K562 (cell line): ENCODE measurements at regions not wholly inside any gene's neighbourhood (a gene's known extent, or its start where the extent isn't known, plus 50 kb on each side); places are given as distances from the start of the nearest gene placed in this dataset.

Experiments
- ATAC-seq: fragments of 200-7000 bp; cut with Tn5 transposase; 3 replicates; pipeline ENCODE4 v1.9.1; 2020; ENCODE audit warnings: moderate library complexity
- BruUV-seq: library from RNA; stranded (reverse); fragments of 400-500 nt; replicated peaks from 2 replicates; lab custom pipeline; 2021; lab: Mats Ljungman, UMichigan
- CTCF ChIA-PET: fragments of 300-600 bp; formaldehyde crosslinking; extraction: SDS; loops from one replicate; lab custom pipeline; 2021; ENCODE audit warnings: low intra/inter-chr PET ratio; lab: Yijun Ruan, JAX
- POLR2A ChIA-PET: fragments of 300-600, 350-650 bp; sonication (Branson Sonifier 250); formaldehyde crosslinking; extraction: SDS; loops from one replicate; lab custom pipeline; 2021; ENCODE audit warnings: antibody characterized with exemption, inconsistent platforms; lab: Yijun Ruan, JAX
- DNase-seq, 4 experiments: peaks; one replicate each; pipeline versions ENCODE4 v3.0.0 to v3.0.0-alpha.2; 2011 to 2018; ENCODE audit warnings: low spot score in 3 of 4, mixed read lengths in 3 of 4; ENCODE audit errors: extremely low read depth in 1 of 4
- FAIRE-seq: peaks from 2 replicates; lab custom pipeline; 2011; peaks lifted over from hg19 to GRCh38; lab: Jason Lieb, UNC
- H2AFZ ChIP-seq: 2 replicates; pipeline ENCODE4 v1.6.0; 2011; ENCODE audit warnings: low read depth, low read length, control low read depth, inconsistent platforms
- H3K27ac ChIP-seq: fragments of 200-600 bp; 3 replicates; pipeline ENCODE4 v1.8.0; 2011; ENCODE audit warnings: low read depth, mild to moderate bottlenecking, control low read depth, inconsistent platforms, low read length, moderate library complexity, mixed read lengths; ENCODE audit errors: extremely low read depth
- H3K27me3 ChIP-seq, 2 experiments: fragments of 300-600 bp in 1 of 2; 2 replicates in 1 of 2; 3 replicates in 1 of 2; pipeline versions ENCODE4 v1.6.0 to v1.8.0; 2011; ENCODE audit warnings: inconsistent platforms in 2 of 2, low read length in 2 of 2, mild to moderate bottlenecking in 1 of 2, mixed read lengths in 1 of 2, moderate library complexity in 1 of 2; ENCODE audit not compliant: control insufficient read depth in 2 of 2, insufficient read depth in 2 of 2
- H3K36me3 ChIP-seq: fragments of 300-600 bp; 3 replicates; pipeline ENCODE4 v1.8.0; 2011; ENCODE audit warnings: mild to moderate bottlenecking, low read length, inconsistent platforms; ENCODE audit not compliant: control insufficient read depth, insufficient read depth
- H3K4me1 ChIP-seq, 2 experiments: fragments of 200-600 bp in 1 of 2; replicated peaks in 1 of 2; 2 replicates in 1 of 2; 3 replicates in 1 of 2; pipeline versions ENCODE4 v1.5.1 to v1.8.0; 2011; ENCODE audit warnings: inconsistent platforms in 2 of 2, low read length in 2 of 2, mild to moderate bottlenecking in 1 of 2, mixed read lengths in 1 of 2, moderate library complexity in 1 of 2; ENCODE audit not compliant: control insufficient read depth in 2 of 2, insufficient read depth in 2 of 2
- H3K4me2 ChIP-seq: 2 replicates; pipeline ENCODE4 v1.6.1; 2011; ENCODE audit warnings: low read length, control low read depth, inconsistent platforms, mixed read lengths; ENCODE audit not compliant: insufficient read depth
- H3K4me3 ChIP-seq: fragments of 200-600 bp; sonication (generic), shearing (Covaris generic); 2 replicates; pipeline ENCODE4 v1.5.1; 2016; ENCODE audit warnings: control low read depth, inconsistent platforms
- H3K79me2 ChIP-seq: fragments of 200-600 bp; 3 replicates; pipeline ENCODE4 v1.8.0; 2011; ENCODE audit warnings: low read length, inconsistent platforms; ENCODE audit not compliant: control insufficient read depth, insufficient read depth
- H3K9ac ChIP-seq, 2 experiments: 2 replicates each; pipeline versions ENCODE4 v1.6.0 to v1.6.1; 2011; ENCODE audit warnings: low read depth in 2 of 2, low read length in 2 of 2, control low read depth in 1 of 2, inconsistent platforms in 1 of 2, mild to moderate bottlenecking in 1 of 2, mixed read lengths in 1 of 2; ENCODE audit not compliant: insufficient read depth in 1 of 2
- H3K9me1 ChIP-seq: one replicate; pipeline ENCODE4 v1.6.0; 2011; ENCODE audit warnings: inconsistent platforms, mild to moderate bottlenecking, low read length, moderate library complexity; ENCODE audit not compliant: control insufficient read depth, insufficient read depth
- H3K9me3 ChIP-seq: replicated peaks from 2 replicates; pipeline ENCODE4 v1.5.1; 2011; ENCODE audit warnings: low read depth, low read length, inconsistent platforms; ENCODE audit not compliant: control insufficient read depth, insufficient read depth
- H4K20me1 ChIP-seq: replicated peaks from 2 replicates; pipeline ENCODE4 v1.6.1; 2011; ENCODE audit warnings: low read length, inconsistent platforms, mixed read lengths; ENCODE audit not compliant: control insufficient read depth, insufficient read depth
- BCOR ChIP-seq: fragments of 450-650 bp; IDR thresholded peaks from 2 replicates; pipeline ENCODE4 v1.6.1; 2016
- CBFB ChIP-seq: sonication (generic); formaldehyde crosslinking; IDR thresholded peaks from 2 replicates; pipeline ENCODE4 v1.4.0; 2020; ENCODE audit warnings: mild to moderate bottlenecking, missing genetic modification reagents
- FOS ChIP-seq: IDR thresholded peaks from 3 replicates; pipeline ENCODE4 v1.6.1; 2011; ENCODE audit not compliant: insufficient read length; ENCODE audit errors: extremely low read depth
- FOXJ3 ChIP-seq: sonication (generic); formaldehyde crosslinking; IDR thresholded peaks from 2 replicates; pipeline ENCODE4 v1.4.0; 2020; ENCODE audit warnings: mild to moderate bottlenecking, missing genetic modification reagents
- HSF4 ChIP-seq: fragments of 250-450 bp; sonication (Bioruptor Pico); IDR thresholded peaks from 2 replicates; pipeline ENCODE4 v2.1.2; 2022; ENCODE audit warnings: mild to moderate bottlenecking, moderate library complexity, borderline replicate concordance
- LARP7 ChIP-seq: fragments of 450-650 bp; IDR thresholded peaks from 2 replicates; pipeline ENCODE4 v1.6.1; 2016
- MYC ChIP-seq, 2 experiments: fragments of 250-450 bp in 1 of 2; sonication (Bioruptor Pico) in 1 of 2; IDR thresholded peaks; 2 replicates each; pipeline versions ENCODE4 v1.5.1 to v1.6.1; 2012 to 2021; ENCODE audit warnings: low read depth in 2 of 2, borderline replicate concordance in 1 of 2, improper control_type of control experiment in 1 of 2, low read length in 1 of 2, mild to moderate bottlenecking in 1 of 2, moderate library complexity in 1 of 2
- NFE2L1 ChIP-seq: fragments of 450-650 bp; IDR thresholded peaks from 2 replicates; pipeline ENCODE4 v1.6.1; 2016; ENCODE audit warnings: missing genetic modification characterization, low read depth, mild to moderate bottlenecking, missing compliant biosample characterization, moderate library complexity, borderline replicate concordance
- POLR2A ChIP-seq: fragments of 450-650 bp; conservative IDR thresholded peaks from 2 replicates; pipeline ENCODE4 v1.6.1; 2016
- TEAD4 ChIP-seq, 2 experiments: sonication (generic) in 1 of 2; formaldehyde crosslinking in 1 of 2; IDR thresholded peaks; 2 replicates each; pipeline versions ENCODE4 v1.6.1 to v1.8.0; 2012 to 2022; ENCODE audit warnings: borderline replicate concordance in 1 of 2, inconsistent platforms in 1 of 2, low read length in 1 of 2, mild to moderate bottlenecking in 1 of 2, missing genetic modification reagents in 1 of 2
- ZNF174 ChIP-seq: fragments of 250-450 bp; sonication (Bioruptor Pico); IDR thresholded peaks from 2 replicates; pipeline ENCODE4 v1.4.0; 2020; ENCODE audit warnings: mild to moderate bottlenecking
- ZNF764 ChIP-seq: fragments of 250-450 bp; sonication (Bioruptor Pico); IDR thresholded peaks from 2 replicates; pipeline ENCODE4 v1.4.0; 2020; ENCODE audit warnings: low read depth, mild to moderate bottlenecking, moderate library complexity
- in situ Hi-C: fragments of 300-500 bp; cut with MboI; formaldehyde crosslinking; loops from 4 replicates; pipeline ENCODE4 v1.15.0; 2018; ENCODE audit warnings: inconsistent platforms, mixed read lengths
- intact Hi-C: fragments of 100-400 bp; cut with micrococcal nuclease; formaldehyde crosslinking; loops from 2 replicates; pipeline ENCODE4 v1.14.2; 2022
- TF ChIP-seq, protein P1 (sequence below): fragments of 450-650 bp; formaldehyde crosslinking; IDR thresholded peaks from 2 replicates; pipeline ENCODE4 v1.4.0; 2022; ENCODE audit warnings: mild to moderate bottlenecking, moderate library complexity
- TF ChIP-seq, protein P2 (sequence below): fragments of 250-450 bp; sonication (Bioruptor Pico); IDR thresholded peaks from 2 replicates; pipeline ENCODE4 v1.4.0; 2020; ENCODE audit warnings: mild to moderate bottlenecking, moderate library complexity
- TF ChIP-seq, protein P3 (sequence below): fragments of 450-650 bp; IDR thresholded peaks from one replicate; pipeline ENCODE4 v1.6.1; 2018; ENCODE audit warnings: mild to moderate bottlenecking, moderate library complexity; ENCODE audit not compliant: partially characterized antibody

DNA sequence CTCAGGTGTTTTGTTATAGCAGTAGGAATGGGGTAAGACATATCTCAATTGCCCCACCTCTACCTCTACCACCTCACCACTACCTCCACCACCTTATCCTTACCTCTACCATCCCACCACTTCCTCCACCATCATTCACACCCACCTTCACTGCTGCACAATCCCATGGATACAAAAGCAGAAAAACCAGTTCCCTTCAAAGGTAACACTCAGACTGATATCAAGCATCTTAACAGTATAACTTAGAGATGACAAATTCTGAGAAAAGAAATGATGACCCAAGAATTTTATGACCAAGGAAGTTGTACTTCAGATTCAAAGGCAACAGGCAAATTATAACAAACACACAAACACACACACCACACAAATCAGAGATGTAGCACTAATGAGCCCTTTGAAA lies 189.4 kb downstream of the NUAK1 start:
- in situ Hi-C loops, result no loop called here
- CTCF ChIA-PET, result no interaction called here

More for the DNA sequence above, 189.4 kb downstream of the NUAK1 start:
- H3K27ac ChIP-seq, result no peak overlapping the region
- H3K9me3 ChIP-seq, result no peaks in the 10 kb centered on the region
- BruUV-seq, result no TSS peak
- H3K79me2 ChIP-seq, result no peaks in the 10 kb centered on the region
- intact Hi-C loops, result loop anchor here (10.0 kb wide), 1 partner anchor 185 kb away; the partner anchor contains the start of gene NUAK1
- TF ChIP-seq, protein P1, sequence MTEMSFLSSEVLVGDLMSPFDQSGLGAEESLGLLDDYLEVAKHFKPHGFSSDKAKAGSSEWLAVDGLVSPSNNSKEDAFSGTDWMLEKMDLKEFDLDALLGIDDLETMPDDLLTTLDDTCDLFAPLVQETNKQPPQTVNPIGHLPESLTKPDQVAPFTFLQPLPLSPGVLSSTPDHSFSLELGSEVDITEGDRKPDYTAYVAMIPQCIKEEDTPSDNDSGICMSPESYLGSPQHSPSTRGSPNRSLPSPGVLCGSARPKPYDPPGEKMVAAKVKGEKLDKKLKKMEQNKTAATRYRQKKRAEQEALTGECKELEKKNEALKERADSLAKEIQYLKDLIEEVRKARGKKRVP (CRISPR knock-in tag), result no peak
- TF ChIP-seq, protein P2, sequence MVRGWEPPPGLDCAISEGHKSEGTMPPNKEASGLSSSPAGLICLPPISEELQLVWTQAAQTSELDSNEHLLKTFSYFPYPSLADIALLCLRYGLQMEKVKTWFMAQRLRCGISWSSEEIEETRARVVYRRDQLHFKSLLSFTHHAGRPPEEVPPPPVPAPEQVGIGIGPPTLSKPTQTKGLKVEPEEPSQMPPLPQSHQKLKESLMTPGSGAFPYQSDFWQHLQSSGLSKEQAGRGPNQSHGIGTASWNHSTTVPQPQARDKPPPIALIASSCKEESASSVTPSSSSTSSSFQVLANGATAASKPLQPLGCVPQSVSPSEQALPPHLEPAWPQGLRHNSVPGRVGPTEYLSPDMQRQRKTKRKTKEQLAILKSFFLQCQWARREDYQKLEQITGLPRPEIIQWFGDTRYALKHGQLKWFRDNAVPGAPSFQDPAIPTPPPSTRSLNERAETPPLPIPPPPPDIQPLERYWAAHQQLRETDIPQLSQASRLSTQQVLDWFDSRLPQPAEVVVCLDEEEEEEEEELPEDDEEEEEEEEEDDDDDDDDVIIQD (CRISPR knock-in tag), result no peak
- TF ChIP-seq POLR2A (no peak), TEAD4 (IDR thresholded peaks at IDR 0.05; ENCODE audit: low read length) (no peak), TEAD4 (CRISPR knock-in tag; IDR thresholded peaks at IDR 0.05; ENCODE audit: borderline replicate concordance) (no peak), CBFB (CRISPR knock-in tag) (no peak), ZNF174 (CRISPR knock-in tag) (no peak), FOXJ3 (no peak), BCOR (no peak), FOS (no peak), ZNF764 (CRISPR knock-in tag) (no peak), HSF4 (CRISPR knock-in tag) (no peak), NFE2L1 (tag) (no peak), LARP7 (no peak), MYC (IDR thresholded peaks at IDR 0.05; ENCODE audit: low read depth, low read length) (no peak), MYC (CRISPR knock-in tag; IDR thresholded peaks at IDR 0.05; ENCODE audit: borderline replicate concordance, low read depth) (no peak)
- TF ChIP-seq, protein P3, sequence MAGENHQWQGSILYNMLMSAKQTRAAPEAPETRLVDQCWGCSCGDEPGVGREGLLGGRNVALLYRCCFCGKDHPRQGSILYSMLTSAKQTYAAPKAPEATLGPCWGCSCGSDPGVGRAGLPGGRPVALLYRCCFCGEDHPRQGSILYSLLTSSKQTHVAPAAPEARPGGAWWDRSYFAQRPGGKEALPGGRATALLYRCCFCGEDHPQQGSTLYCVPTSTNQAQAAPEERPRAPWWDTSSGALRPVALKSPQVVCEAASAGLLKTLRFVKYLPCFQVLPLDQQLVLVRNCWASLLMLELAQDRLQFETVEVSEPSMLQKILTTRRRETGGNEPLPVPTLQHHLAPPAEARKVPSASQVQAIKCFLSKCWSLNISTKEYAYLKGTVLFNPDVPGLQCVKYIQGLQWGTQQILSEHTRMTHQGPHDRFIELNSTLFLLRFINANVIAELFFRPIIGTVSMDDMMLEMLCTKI, result no peak
- TF ChIP-seq, all 486 proteins: peak for 0
- Histone ChIP-seq H3K4me2 (no peak overlapping the region), H3K27me3 (no peaks in the 10 kb centered on the region), H3K36me3 (no peaks in the 10 kb centered on the region), H3K9ac (no peak overlapping the region), H3K4me3 (no peak overlapping the region), H2AFZ (no peak overlapping the region), H3K4me1 (peaks cover 0 to 1% of the 10 kb centered on the region in 2 experiments; a peak in 2 of 5 replicates), H3K9me1 (no peaks in the 10 kb centered on the region), H4K20me1 (no peaks in the 10 kb centered on the region)
- no peak for DNase-seq
- ATAC-seq, result no peak
- FAIRE-seq, result no peak
- POLR2A ChIA-PET, result no interaction called here
